ENCODE measurements at regions not wholly inside any gene's neighbourhood (a gene's known extent, or its start where the extent isn't known, plus 50 kb on each side); places are given as distances from the start of the nearest gene placed in this dataset.
"Not testable (repeated sequence)": the region's sequence is repeated elsewhere in the genome, so short reads cannot be mapped to it uniquely, and the experiment has no call there.

DNA sequence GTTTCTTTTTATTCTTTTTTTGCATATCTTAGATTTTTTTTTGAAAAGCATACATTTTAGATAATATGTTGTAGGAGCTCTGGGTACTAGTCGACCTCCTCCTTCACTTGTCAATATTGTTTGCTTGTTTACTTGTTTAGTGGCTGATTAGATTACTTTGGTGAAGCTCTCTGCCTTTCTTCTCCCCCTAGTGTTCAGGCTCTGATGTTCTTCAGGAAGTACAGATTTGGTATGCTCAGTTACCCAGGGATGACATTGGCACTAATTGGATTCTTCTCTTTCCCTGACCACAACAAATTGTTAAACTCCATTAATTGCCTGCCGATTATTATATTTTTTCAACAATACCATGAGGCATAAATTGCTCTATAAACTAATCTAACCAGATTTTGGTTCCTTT is 491.2 kb downstream of the SUCLG1 start:
- H3K27me3 ChIP-seq: no peaks in the 10 kb centered on the region
- WGBS, 2 donors: 40 to 41% methylated on average over 2 of the region's 2 CpGs
- intact Hi-C loops (cut with DNase I): no loop called here
- H3K36me3 ChIP-seq (replicated peaks in 1 of 2; ENCODE audit: insufficient read depth in 1 of 2, low read depth in 2 of 2): no peaks in the 10 kb centered on the region
- H3K9me3 ChIP-seq: no peaks in the 10 kb centered on the region
- no peak overlapping the region for H3K4me3 ChIP-seq
- ATAC-seq: no peak
- no peak for TF ChIP-seq POLR2A (IDR thresholded peaks at IDR 0.05)
- TF ChIP-seq, protein P1, sequence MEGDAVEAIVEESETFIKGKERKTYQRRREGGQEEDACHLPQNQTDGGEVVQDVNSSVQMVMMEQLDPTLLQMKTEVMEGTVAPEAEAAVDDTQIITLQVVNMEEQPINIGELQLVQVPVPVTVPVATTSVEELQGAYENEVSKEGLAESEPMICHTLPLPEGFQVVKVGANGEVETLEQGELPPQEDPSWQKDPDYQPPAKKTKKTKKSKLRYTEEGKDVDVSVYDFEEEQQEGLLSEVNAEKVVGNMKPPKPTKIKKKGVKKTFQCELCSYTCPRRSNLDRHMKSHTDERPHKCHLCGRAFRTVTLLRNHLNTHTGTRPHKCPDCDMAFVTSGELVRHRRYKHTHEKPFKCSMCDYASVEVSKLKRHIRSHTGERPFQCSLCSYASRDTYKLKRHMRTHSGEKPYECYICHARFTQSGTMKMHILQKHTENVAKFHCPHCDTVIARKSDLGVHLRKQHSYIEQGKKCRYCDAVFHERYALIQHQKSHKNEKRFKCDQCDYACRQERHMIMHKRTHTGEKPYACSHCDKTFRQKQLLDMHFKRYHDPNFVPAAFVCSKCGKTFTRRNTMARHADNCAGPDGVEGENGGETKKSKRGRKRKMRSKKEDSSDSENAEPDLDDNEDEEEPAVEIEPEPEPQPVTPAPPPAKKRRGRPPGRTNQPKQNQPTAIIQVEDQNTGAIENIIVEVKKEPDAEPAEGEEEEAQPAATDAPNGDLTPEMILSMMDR (IDR thresholded peaks at IDR 0.05): no peak
- DNase-seq: no peak
- no peaks in the 10 kb centered on the region for H3K4me1 ChIP-seq
- H3K27ac ChIP-seq: no peak overlapping the region

DNA sequence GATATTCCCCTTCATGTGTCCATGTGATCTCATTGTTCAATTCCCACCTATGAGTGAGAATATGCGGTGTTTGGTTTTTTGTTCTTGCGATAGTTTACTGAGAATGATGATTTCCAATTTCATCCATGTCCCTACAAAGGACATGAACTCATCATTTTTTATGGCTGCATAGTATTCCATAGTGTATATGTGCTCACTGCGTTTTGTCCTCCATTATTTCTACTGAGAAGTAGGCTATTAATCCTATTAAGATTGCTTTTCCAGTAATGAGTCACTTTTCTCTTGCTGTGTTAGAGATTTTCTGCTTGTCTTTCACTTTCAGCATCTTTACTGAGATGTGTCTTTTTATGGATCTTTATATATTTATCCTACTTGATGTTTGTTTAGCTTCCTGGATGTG is 492.1 kb downstream of the SUCLG1 start:
- ATAC-seq; H3K27ac ChIP-seq; H3K4me3 ChIP-seq; H3K9me3 ChIP-seq; H3K4me1 ChIP-seq; DNase-seq; intact Hi-C loops (cut with DNase I); H3K27me3 ChIP-seq; H3K36me3 ChIP-seq (replicated peaks in 1 of 2; ENCODE audit: insufficient read depth in 1 of 2, low read depth in 2 of 2): not testable (repeated sequence)
- 87 to 88% methylated on average over 3 of the region's 3 CpGs for WGBS, 2 donors

DNA sequence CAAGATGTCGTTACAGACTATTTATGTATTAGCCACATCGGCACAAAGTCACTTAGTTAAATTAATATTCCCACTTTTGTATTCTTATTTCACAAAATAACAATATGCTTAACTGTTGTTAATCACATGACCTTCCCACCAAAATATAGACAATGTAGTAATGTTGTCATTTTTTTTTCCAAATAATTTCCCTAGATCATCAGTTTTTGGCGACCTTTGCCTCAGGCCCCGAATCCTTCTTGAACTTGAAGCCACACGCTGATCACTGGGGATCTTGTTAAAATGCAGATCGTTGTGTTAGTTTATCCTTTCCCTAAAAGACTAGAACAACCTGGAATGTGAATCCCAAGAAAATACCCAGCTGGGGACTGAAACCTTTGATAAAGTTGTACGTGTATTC is 497.6 kb downstream of the SUCLG1 start:
- H3K36me3 ChIP-seq (replicated peaks in 1 of 2; ENCODE audit: insufficient read depth in 1 of 2, low read depth in 2 of 2): no peaks in the 10 kb centered on the region
- TF ChIP-seq POLR2A (IDR thresholded peaks at IDR 0.05): no peak
- TF ChIP-seq, protein P1 (IDR thresholded peaks at IDR 0.05): no peak
- no peaks in the 10 kb centered on the region for H3K27me3 ChIP-seq
- 78 to 84% methylated on average over 7 of the region's 7 CpGs for WGBS, 2 donors
- H3K9me3 ChIP-seq: no peaks in the 10 kb centered on the region
- H3K27ac ChIP-seq: no peak overlapping the region
- no peak for DNase-seq
- ATAC-seq: no peak
- intact Hi-C loops (cut with DNase I): no loop called here
- no peak overlapping the region for H3K4me3 ChIP-seq
- H3K4me1 ChIP-seq: no peaks in the 10 kb centered on the region

DNA sequence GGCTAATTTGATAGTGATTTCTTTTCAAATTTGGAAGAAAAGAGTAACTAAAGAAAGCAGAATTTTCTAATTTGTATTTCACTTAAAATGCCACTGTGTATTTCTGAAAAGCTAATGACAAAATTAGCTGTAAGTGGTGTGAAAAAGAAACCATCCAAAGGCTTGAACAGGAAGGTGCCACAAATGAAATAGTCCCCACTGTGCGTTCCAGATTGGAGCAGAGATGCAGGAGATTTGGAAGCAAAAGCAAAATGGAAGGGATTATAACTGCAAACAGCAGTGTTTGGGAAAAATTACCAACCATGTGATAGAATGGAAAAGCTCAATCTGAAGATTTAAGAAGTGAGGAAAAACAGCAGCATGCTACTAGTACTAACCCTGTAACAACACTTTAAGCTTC is 498.7 kb downstream of the SUCLG1 start:
- Histone ChIP-seq H3K27me3 (no peaks in the 10 kb centered on the region), H3K27ac (no peak overlapping the region), H3K36me3 (replicated peaks in 1 of 2; ENCODE audit: insufficient read depth in 1 of 2, low read depth in 2 of 2) (no peaks in the 10 kb centered on the region), H3K4me1 (no peaks in the 10 kb centered on the region), H3K9me3 (no peaks in the 10 kb centered on the region), H3K4me3 (no peak overlapping the region)
- DNase-seq: no peak
- intact Hi-C loops (cut with DNase I): no loop called here
- ATAC-seq: no peak
- WGBS, 2 donors: 61 to 62% methylated on average over 1 of the region's 1 CpG
- TF ChIP-seq, protein P1 (IDR thresholded peaks at IDR 0.05): no peak
- TF ChIP-seq POLR2A (IDR thresholded peaks at IDR 0.05): no peak

DNA sequence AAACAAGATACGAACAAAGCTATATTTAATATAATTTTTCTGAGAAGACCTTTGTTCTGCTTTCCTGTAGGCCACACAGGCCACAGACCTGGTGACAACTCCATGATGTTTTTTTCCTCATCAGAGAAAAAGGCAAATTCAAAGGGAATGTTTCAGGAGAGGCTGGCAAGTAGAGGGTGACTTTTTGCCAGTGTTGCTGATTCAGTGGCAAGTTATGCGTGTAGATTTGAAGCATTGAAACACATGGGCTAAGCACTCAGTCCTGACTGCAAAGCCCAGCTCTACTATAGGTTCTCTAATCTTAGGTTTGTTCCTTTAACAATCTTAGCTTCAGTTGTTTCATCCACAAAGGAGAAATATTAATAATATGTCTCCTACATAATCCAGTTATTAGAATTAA is 499.8 kb downstream of the SUCLG1 start:
- Histone ChIP-seq H3K27ac (no peak overlapping the region), H3K4me3 (no peak overlapping the region), H3K27me3 (no peaks in the 10 kb centered on the region), H3K36me3 (replicated peaks in 1 of 2; ENCODE audit: insufficient read depth in 1 of 2, low read depth in 2 of 2) (no peaks in the 10 kb centered on the region), H3K4me1 (no peaks in the 10 kb centered on the region), H3K9me3 (no peaks in the 10 kb centered on the region)
- no peak for ATAC-seq
- WGBS, 2 donors: 87% methylated on average over 2 of the region's 2 CpGs
- intact Hi-C loops (cut with DNase I): no loop called here
- no peak for DNase-seq
- TF ChIP-seq, protein P1 (IDR thresholded peaks at IDR 0.05): no peak
- no peak for TF ChIP-seq POLR2A (IDR thresholded peaks at IDR 0.05)

Data from body of pancreas (tissue), 4 donors.